HG02884 (cell line): ENCODE measurements at regions not wholly inside any gene's neighbourhood (a gene's known extent, or its start where the extent isn't known, plus 50 kb on each side); places are given as distances from the start of the nearest gene placed in this dataset.

Experiments
- ATAC-seq: cut with Tn5 transposase; IDR thresholded peaks from one replicate; pipeline ENCODE4 v1.9.1; 2021; ENCODE audit warnings: mild to moderate bottlenecking, moderate library complexity; ENCODE audit not compliant: unreplicated experiment

DNA sequence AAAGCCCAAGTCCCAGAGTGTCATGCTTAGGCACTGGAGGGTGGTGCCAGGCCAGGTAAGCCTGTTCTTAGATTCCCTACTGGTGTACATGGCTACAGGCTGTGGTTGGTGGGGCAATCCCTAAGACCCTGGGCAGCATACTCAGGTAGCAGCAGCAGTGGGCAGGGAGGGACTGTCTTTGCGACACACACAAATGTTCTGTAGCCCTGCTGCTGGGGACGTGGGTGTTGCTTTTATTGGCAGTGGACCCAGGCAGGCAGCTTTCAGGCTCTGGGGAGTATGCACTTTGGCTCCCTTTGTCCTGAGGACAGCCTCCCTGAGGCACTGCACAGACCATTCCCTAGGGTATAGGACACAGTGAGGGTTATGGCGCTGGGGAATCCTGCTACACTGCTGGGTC is 137.1 kb upstream of the ADAMTS19 start:
- no peak for ATAC-seq

DNA sequence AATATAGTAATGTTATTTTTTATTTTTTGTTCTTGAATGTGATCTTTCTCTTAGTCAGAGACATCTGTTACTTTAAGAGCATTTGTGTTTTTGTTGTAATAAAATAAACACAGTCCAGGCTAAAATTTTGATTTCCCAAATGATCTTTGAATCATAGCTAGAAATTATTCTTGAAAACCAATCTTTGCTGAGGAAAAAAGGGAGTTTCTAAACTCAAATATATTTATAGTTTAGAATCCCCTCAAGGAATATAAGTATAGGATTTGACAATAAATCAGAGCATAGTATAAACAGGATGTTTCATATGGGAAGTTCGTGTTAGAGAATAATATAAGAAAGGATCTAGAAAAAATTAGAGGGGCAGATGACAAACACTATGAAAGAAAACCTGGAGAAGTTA is 118.8 kb upstream of the ADAMTS19 start:
- ATAC-seq: no peak

GRCh38 chr5:129342796-129343195 is 117.3 kb upstream of the ADAMTS19 start:
- no peak for ATAC-seq

GRCh38 chr5:129345213-129345924 is 114.7 kb upstream of the ADAMTS19 start:
- no peak for ATAC-seq

DNA sequence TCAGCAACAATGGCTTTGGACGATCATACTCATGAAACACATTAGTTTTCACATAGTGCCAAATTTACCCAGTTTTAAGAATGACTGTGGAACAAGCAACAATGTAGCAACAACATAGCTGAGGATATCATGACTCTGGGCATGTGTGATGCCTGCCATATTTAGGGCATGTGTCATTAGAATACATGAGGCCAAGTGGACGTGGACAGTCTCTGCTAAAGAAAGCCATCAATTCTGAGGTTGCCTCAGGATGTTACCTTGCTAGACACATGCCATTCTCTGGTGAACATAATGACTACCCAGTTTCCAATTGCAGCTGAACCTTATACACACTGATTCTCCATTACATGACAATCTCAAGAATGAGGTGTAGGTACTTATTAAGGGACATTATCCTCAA is 103.3 kb upstream of the ADAMTS19 start:
- no peak for ATAC-seq

DNA sequence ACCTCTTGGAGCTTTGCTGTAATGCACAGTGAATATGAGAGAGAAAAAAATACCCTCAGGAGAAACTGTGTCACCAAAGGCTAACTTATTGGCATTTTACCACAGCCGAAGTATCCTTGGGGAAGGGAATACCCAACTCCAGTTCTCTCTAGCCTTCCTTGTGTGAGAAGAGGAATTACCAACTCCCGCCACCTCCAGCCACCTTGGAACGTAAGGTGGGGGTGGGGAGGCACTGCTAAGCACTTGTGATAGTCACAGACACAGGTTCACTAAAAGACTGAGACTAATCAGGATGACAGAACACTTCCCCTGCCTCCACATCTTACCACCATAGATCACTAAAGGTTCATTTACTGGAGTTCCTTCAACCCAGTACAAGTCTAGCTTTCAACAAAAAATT is 102.0 kb upstream of the ADAMTS19 start:
- ATAC-seq: no peak

DNA sequence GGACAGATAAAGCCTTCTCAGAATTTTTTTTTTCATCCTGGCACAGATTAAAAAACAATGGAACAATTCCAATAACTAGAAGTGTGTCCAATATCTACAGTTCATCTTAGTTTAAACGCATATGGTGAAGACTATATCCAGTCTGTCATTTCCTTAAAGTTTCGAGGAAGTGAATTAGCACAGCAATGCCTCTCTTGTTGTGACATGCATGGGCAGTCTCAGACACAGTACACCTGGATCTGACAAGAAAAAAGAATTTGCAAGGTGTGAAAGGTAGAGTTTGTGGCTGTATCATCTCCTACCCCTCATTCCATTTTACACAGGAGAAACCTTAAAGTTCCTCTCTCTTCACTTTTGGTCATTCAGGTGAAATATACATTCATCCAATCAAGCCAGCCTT is 100.6 kb upstream of the ADAMTS19 start:
- no peak for ATAC-seq

- ATAC-seq: peak; percentile 45
Observed at GRCh38 chr5:129361441-129362025, 98.6 kb upstream of the ADAMTS19 start.

DNA sequence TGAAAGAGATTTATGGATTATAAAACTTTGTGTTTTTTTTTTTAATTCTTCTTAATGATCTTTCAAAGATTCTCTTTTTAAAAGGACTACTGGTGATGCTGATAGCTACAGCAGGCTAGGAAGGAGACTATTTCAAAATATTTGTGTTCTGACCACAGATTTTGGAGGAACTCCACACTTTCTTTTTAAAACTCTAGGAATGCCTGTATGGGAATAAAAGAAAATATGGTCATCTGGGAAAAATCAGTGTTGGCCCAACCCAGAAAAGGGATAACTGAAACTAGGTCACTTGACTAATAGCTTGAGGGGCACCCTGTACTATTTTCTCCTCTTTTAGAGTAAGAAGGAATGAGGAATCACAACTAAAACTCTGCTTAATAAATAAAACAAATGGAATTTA is 97.6 kb upstream of the ADAMTS19 start:
- no peak for ATAC-seq

GRCh38 chr5:129363991-129364390 is 96.1 kb upstream of the ADAMTS19 start:
- ATAC-seq: no peak

DNA sequence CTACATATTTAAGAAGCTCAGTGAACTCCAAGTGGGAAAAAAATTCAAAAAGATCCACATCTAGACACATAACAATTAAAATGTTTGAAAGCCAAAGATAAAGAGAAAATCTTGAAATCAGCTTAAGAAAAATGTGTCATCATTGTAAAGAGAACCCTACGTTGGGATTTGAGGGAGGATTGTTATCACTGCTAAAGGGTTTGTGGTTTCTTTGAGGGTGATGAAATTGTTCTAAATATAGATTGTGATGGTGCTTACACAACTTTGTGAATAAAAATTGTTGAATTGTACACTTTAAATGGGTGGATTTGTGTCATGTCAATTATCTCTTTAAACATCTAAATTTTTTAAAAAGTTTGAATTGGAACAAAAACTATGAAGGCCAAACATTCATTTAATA is 92.2 kb upstream of the ADAMTS19 start:
- ATAC-seq: no peak

DNA sequence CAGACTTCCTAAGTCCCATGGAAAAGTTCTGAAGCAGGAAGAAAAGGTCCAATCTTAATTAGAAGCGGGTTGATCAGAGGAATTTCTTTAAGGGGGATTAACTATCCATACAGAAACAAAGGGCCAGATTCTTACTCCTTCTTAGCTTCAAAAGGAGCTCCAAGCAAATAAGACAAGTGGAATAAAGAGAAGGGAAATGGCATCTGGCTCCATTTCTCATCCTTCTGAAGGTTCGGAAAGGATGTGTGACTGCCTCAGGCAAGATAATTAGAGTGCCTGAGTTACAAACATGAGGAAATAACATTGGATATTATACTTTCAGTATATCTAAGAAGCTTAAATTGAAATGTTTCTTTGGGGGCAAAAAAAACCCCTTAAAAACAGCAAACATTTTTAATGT is 88.1 kb upstream of the ADAMTS19 start:
- ATAC-seq: no peak

DNA sequence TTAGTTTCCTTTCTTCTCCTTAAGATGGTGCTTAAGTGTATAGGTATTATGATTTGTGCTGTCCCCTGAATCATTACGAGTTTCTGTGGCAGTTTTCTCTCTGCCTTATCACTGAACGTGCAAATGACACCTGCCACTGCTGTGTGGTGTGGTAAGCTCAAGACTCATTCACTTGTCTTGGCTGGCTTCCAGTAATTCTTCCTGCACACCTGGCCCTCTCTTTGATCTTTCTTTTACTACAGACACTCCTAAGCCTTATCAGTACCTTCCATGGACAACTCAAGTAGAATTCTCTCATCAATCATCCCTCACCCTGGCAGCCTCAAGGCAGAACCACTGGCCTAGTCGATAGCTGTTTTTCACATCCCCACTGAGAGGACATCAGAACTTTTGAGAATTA is 82.6 kb upstream of the ADAMTS19 start:
- ATAC-seq: no peak

DNA sequence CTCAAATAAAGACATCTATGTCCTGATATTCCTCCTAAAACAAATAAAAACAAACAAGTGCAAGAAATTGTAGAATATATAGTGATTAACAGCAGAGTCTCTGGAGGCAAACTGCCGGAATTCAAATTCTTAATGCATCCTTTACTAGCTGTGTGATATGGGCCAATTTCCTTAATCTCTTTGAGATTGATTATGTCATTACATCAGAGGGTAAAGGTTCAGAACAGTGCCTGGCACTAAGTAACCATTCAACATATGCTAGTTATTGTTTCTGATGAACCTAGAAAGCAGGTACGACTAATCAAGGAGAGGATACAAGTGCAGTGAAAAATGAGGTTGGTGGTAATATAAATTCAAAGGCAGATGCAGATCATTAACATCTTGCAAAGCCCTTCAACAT is 81.1 kb upstream of the ADAMTS19 start:
- no peak for ATAC-seq

- no peak for ATAC-seq
Observed at GRCh38 chr5:129379406-129379805, 80.7 kb upstream of the ADAMTS19 start.

DNA sequence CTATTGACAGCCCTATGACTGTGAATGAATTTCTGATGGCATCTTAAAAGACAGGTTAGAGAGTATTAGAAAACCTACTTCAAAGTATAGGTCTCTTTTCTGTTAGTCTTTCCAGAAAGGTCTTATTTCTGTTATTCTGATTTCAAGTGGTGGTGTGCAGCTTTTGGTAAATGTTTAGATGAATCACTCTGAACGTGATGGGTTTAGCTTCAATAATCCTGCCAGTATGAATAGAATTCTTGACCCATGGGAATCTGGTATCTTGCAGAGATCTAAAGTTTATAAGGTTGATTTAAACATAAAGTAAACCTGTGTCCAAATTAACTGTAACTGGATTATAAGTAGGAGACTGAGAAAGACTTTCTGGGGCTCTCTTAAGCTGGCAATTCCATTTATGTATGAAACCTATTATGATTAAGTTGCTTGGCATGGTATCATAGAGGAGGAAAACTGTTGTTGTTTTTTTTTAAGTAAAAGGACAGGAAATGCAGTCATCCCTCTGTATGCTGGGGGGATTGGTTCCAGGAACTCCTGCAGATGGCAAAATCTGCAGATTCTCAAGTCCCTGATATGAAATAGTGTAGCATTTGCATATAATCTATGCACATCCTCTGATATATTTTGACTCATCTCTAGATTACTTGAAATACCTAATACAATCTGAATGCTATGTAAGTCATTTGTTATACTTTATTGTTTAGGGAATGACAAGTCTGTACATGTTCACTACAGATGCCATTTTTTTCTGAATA is 77.0 kb upstream of the ADAMTS19 start:
- no peak for ATAC-seq

DNA sequence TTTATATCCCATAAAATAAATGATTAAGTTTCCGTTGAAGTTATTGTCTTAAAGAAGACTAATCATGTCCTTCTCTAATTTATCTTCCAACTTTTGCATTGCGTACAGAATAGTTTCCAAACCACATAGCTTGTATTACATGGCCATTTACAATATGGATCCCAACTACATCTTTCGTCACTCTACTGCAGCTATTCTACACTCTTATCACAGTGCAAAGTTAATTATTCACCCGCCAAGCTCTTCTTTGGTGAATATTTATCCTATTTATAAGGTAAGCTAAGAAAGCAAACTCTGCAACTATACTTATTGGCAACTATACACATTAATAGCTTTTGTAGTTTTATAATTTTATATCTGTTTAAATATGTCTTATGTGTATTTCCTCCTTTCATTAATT is 75.9 kb upstream of the ADAMTS19 start:
- ATAC-seq: no peak

DNA sequence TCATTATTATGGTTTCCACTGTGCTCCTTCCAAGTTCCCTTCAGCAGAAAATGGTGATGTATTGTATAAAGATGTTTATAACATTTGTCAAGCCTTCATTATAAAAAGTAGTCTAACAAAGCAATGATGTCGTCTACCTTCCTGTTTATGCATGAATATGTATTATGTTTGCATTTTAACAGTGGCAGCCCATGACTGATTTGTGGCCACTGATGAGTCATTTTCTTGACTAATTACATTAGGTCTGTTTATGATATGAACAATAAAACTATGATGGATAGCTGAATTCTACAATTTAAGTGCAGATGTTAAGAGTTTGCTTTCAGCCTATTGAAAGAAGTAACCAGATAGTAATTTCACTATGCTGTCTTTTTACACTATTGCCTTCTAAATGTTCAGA is 75.4 kb upstream of the ADAMTS19 start:
- ATAC-seq: no peak

- no peak for ATAC-seq
Observed at GRCh38 chr5:129387944-129388343, 72.2 kb upstream of the ADAMTS19 start.

- ATAC-seq: no peak
Observed at GRCh38 chr5:129392681-129393080, 67.4 kb upstream of the ADAMTS19 start.

DNA sequence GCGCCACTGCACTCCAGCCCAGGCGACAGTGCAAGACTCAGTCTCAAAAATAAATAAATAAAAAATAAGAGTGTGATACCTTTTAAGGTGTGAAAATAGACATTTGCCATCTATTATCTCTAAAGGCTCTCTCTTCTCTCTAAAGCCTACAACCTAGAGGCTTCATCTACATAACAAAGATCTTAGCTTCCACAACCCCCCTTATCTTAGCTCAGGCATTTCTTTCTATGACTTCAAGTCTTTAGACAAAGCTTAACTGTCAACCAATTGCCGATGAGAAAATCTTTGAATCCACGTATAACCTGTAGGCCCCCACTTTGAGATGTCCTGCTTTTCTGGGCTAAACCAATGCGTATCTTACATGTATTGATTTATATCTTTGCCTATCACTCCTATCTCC is 64.9 kb upstream of the ADAMTS19 start:
- ATAC-seq: no peak

DNA sequence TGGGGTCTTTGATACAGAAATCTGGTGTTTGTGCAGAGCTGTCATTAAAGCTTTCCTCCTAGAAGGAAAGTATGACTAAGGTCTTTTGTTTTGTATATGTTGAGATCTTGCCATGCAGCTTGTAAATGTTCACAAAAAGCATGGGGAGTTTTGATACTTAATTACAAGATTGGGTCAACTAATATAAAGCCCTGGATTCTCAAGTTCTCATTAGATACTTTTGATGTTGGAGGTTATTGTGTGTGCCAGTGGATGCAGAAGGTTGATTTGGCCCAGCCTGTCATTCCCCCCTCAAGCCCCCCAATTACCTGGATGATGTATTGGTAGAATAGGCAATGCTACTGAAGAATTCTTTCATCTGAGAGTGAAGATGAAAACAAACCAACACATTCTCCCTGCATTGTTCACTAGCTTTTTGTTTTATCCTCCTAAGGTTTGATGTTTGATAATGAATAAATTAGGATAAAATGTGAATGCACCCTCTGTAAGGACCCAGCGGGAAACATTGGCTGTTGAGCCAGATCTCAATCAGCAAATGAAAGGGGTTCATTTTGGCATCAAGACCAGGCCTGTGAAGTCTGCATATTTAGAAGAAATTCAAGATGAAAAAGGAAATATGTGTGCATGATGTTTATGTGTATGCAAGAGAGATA is 61.9 kb upstream of the ADAMTS19 start:
- no peak for ATAC-seq
